ENCODE measurements at regions not wholly inside any gene's neighbourhood (a gene's known extent, or its start where the extent isn't known, plus 50 kb on each side); places are given as distances from the start of the nearest gene placed in this dataset.

- TF ChIP-seq, protein P1, sequence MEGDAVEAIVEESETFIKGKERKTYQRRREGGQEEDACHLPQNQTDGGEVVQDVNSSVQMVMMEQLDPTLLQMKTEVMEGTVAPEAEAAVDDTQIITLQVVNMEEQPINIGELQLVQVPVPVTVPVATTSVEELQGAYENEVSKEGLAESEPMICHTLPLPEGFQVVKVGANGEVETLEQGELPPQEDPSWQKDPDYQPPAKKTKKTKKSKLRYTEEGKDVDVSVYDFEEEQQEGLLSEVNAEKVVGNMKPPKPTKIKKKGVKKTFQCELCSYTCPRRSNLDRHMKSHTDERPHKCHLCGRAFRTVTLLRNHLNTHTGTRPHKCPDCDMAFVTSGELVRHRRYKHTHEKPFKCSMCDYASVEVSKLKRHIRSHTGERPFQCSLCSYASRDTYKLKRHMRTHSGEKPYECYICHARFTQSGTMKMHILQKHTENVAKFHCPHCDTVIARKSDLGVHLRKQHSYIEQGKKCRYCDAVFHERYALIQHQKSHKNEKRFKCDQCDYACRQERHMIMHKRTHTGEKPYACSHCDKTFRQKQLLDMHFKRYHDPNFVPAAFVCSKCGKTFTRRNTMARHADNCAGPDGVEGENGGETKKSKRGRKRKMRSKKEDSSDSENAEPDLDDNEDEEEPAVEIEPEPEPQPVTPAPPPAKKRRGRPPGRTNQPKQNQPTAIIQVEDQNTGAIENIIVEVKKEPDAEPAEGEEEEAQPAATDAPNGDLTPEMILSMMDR (conservative IDR thresholded peaks at IDR 0.05; ENCODE audit: low read depth, low read length): no peak
- TF ChIP-seq POLR2A (IDR thresholded peaks at IDR 0.05; ENCODE audit: low read depth, low read length) (no peak), MAFK (IDR thresholded peaks at IDR 0.05; ENCODE audit: low read depth, low read length) (no peak)
Measured at GRCh38 chr14:89096946-89097345, 272.5 kb downstream of the TTC8 start.

Data from IMR-90 (cell line).